ENCODE measurements at regions not wholly inside any gene's neighbourhood (a gene's known extent, or its start where the extent isn't known, plus 50 kb on each side); places are given as distances from the start of the nearest gene placed in this dataset.

- no peak for TF ChIP-seq NR3C1 (CRISPR knock-in tag; conservative IDR thresholded peaks at IDR 0.05; ENCODE audit: low read depth)
- TF ChIP-seq ZNF232 (CRISPR knock-in tag; IDR thresholded peaks at IDR 0.05), result no peak
- no peak for TF ChIP-seq ZMAT4 (CRISPR knock-in tag; IDR thresholded peaks at IDR 0.05)
- TF ChIP-seq ZNF425 (CRISPR knock-in tag; conservative IDR thresholded peaks at IDR 0.05), result no peak
- no peak for TF ChIP-seq CTCF (IDR thresholded peaks at IDR 0.05)
Observed at GRCh38 chr3:95588473-95588872, 1225.9 kb upstream of the EPHA6 start.

All from WTC11 (cell line).